ENCODE measurements at regions not wholly inside any gene's neighbourhood (a gene's known extent, or its start where the extent isn't known, plus 50 kb on each side); places are given as distances from the start of the nearest gene placed in this dataset.

GRCh38 chr13:77383097-77383496, 56.2 kb upstream of the MYCBP2 start:
- no peak overlapping the region for H3K4me3 ChIP-seq
- DNase-seq, result no peak
- no peak overlapping the region for H3K27ac ChIP-seq
- intact Hi-C loops (cut with DNase I; ENCODE audit: low total_unique reads), result loop anchor here (10.0 kb wide), 1 partner anchor 498 kb away; the partner anchor contains the start of gene KCTD12
- peaks cover 0 to 25% (median 11%) of the 10 kb centered on the region in 4 donors for H3K4me1 ChIP-seq
- no peaks in the 10 kb centered on the region for H3K27me3 ChIP-seq
- no peaks in the 10 kb centered on the region for H3K36me3 ChIP-seq
- no peaks in the 10 kb centered on the region for H3K9me3 ChIP-seq
- TF ChIP-seq, protein P1, sequence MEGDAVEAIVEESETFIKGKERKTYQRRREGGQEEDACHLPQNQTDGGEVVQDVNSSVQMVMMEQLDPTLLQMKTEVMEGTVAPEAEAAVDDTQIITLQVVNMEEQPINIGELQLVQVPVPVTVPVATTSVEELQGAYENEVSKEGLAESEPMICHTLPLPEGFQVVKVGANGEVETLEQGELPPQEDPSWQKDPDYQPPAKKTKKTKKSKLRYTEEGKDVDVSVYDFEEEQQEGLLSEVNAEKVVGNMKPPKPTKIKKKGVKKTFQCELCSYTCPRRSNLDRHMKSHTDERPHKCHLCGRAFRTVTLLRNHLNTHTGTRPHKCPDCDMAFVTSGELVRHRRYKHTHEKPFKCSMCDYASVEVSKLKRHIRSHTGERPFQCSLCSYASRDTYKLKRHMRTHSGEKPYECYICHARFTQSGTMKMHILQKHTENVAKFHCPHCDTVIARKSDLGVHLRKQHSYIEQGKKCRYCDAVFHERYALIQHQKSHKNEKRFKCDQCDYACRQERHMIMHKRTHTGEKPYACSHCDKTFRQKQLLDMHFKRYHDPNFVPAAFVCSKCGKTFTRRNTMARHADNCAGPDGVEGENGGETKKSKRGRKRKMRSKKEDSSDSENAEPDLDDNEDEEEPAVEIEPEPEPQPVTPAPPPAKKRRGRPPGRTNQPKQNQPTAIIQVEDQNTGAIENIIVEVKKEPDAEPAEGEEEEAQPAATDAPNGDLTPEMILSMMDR (IDR thresholded peaks at IDR 0.05), result no peak

DNA sequence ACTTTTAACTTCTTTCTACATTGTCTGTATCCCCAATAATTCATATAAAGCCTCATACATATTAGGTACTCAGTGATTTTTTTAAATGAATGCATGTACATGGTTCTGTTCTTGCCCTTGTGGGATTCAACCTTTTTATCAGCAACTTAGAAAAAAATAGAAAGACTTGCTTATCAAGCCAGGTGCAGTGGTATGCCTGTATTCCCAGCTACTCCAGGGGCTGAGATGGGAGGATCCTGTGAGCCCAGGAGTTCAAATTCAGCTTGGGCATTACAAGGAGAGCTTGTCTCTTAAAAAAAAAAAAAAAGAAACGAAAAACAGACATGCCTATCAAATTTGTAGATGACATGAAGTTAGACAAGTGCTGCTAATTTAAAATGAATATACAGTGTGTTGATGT, 54.2 kb upstream of the MYCBP2 start:
- Histone ChIP-seq H3K36me3 (no peaks in the 10 kb centered on the region), H3K4me1 (peaks cover 0 to 7% (median under 1%) of the 10 kb centered on the region in 4 donors), H3K27ac (no peak overlapping the region), H3K27me3 (no peaks in the 10 kb centered on the region), H3K9me3 (no peaks in the 10 kb centered on the region), H3K4me3 (no peak overlapping the region)
- no peak for DNase-seq
- intact Hi-C loops (cut with DNase I; ENCODE audit: low total_unique reads), result loop anchor here (10.0 kb wide), 1 partner anchor 496 kb away; the partner anchor contains the start of gene KCTD12
- TF ChIP-seq, protein P1 (IDR thresholded peaks at IDR 0.05), result no peak

- no peak for DNase-seq
- Histone ChIP-seq H3K4me1 (no peaks in the 10 kb centered on the region), H3K4me3 (no peak overlapping the region), H3K27me3 (no peaks in the 10 kb centered on the region), H3K27ac (no peak overlapping the region), H3K9me3 (no peaks in the 10 kb centered on the region), H3K36me3 (no peaks in the 10 kb centered on the region)
- TF ChIP-seq, protein P1 (IDR thresholded peaks at IDR 0.05), result no peak
- intact Hi-C loops (cut with DNase I; ENCODE audit: low total_unique reads), result no loop called here
These were observed 52.6 kb upstream of the MYCBP2 start for GRCh38 chr13:77379508-77379907.

DNA sequence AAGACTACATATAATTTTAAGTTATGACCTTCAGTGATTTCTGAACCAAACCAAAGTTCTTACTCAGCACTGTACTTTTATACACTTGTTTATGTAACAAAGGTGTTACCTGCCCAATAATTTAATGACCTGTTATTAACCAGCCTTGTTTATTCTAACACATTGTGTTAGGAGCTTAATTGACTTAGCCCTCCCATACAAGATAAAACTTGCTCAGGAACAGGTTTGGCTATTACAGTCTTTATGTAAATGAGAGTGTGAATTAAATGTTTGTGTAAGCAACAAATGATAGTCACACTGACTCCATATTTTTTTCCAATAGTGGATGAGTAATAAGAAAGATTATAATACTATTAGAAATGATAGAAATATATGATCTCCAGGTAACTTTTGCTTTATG, 51.8 kb upstream of the MYCBP2 start:
- H3K36me3 ChIP-seq, result no peaks in the 10 kb centered on the region

GRCh38 chr13:77377016-77377415, 50.1 kb upstream of the MYCBP2 start:
- H3K36me3 ChIP-seq, result no peaks in the 10 kb centered on the region
- TF ChIP-seq, protein P1 (IDR thresholded peaks at IDR 0.05), result no peak
- H3K4me1 ChIP-seq, result no peaks in the 10 kb centered on the region
- no peak overlapping the region for H3K4me3 ChIP-seq
- no peaks in the 10 kb centered on the region for H3K27me3 ChIP-seq
- H3K27ac ChIP-seq, result no peak overlapping the region
- intact Hi-C loops (cut with DNase I; ENCODE audit: low total_unique reads), result no loop called here
- no peak for DNase-seq
- H3K9me3 ChIP-seq, result no peaks in the 10 kb centered on the region

More for the DNA sequence above, 51.8 kb upstream of the MYCBP2 start:
- Histone ChIP-seq H3K9me3 (no peaks in the 10 kb centered on the region), H3K4me1 (no peaks in the 10 kb centered on the region), H3K4me3 (no peak overlapping the region), H3K27me3 (no peaks in the 10 kb centered on the region), H3K27ac (no peak overlapping the region)
- intact Hi-C loops (cut with DNase I; ENCODE audit: low total_unique reads), result no loop called here
- TF ChIP-seq, protein P1 (IDR thresholded peaks at IDR 0.05), result no peak
- DNase-seq, result no peak
